Kidney (tissue), 13 donors: ENCODE measurements at regions not wholly inside any gene's neighbourhood (a gene's known extent, or its start where the extent isn't known, plus 50 kb on each side); places are given as distances from the start of the nearest gene placed in this dataset.

ENCODE experiments used
- DNase-seq, 5 donors: peaks; one replicate each; pipeline ENCODE4 v3.0.0-alpha.2; 2013 to 2020
- FAIRE-seq: peaks from 2 replicates; lab custom pipeline; 2012; peaks lifted over from hg19 to GRCh38; lab: Jason Lieb, UNC
- H3K27ac ChIP-seq, 2 donors: one replicate each; pipeline ENCODE4 v1.7.0; 2013; ENCODE audit warnings: low read depth in 2 of 2, low read length in 2 of 2, inconsistent platforms in 1 of 2
- H3K27me3 ChIP-seq: one replicate; pipeline ENCODE4 v1.7.1; 2013; ENCODE audit warnings: low read length, inconsistent platforms; ENCODE audit not compliant: control insufficient read depth, insufficient read depth
- H3K36me3 ChIP-seq, 3 donors: one replicate each; pipeline versions ENCODE4 v1.7.0 to v1.7.1; 2013; ENCODE audit warnings: low read length in 3 of 3, control low read depth in 1 of 3, inconsistent platforms in 1 of 3; ENCODE audit not compliant: insufficient read depth in 3 of 3, control insufficient read depth in 2 of 3
- H3K4me1 ChIP-seq, 3 donors: one replicate each; pipeline versions ENCODE4 v1.7.0 to v1.7.1; 2013; ENCODE audit warnings: low read length in 3 of 3, inconsistent platforms in 1 of 3, low read depth in 1 of 3; ENCODE audit not compliant: control insufficient read depth in 2 of 3, insufficient read depth in 2 of 3
- H3K4me3 ChIP-seq, 3 donors: one replicate each; pipeline versions ENCODE4 v1.7.0 to v1.8.1; 2013; ENCODE audit warnings: low read length in 3 of 3, control low read depth in 1 of 3, inconsistent platforms in 1 of 3
- H3K9ac ChIP-seq, 3 donors: one replicate each; pipeline versions ENCODE4 v1.7.0 to v1.7.1; 2013; ENCODE audit warnings: low read length in 3 of 3, control low read depth in 1 of 3, inconsistent platforms in 1 of 3
- H3K9me3 ChIP-seq, 3 donors: one replicate each; pipeline versions ENCODE4 v1.7.0 to v1.7.1; 2013; ENCODE audit warnings: low read length in 3 of 3, control low read depth in 1 of 3, inconsistent platforms in 1 of 3; ENCODE audit not compliant: control insufficient read depth in 2 of 3, insufficient read depth in 1 of 3
- intact Hi-C: fragments of 100-400 bp; cut with DNase I; formaldehyde crosslinking; loops from one replicate; pipeline ENCODE4 v1.11.1; 2022
- TF ChIP-seq, protein P1 (sequence below): IDR thresholded peaks from 3 replicates; pipeline ENCODE4 v1.5.1; 2012; ENCODE audit warnings: mild to moderate bottlenecking, moderate library complexity, borderline replicate concordance; ENCODE audit not compliant: insufficient read depth; ENCODE audit errors: extremely low read depth
- donor health status: control.
- donor health status: control.
- donor health status: control.
- donor health status: control.
- donor health status: control.
- donor health status: DM: yes; HTN: yes; CAD: no.
- donor health status: Normal renal cell carcinoma (clear cell type).

- intact Hi-C loops = no loop called here
- FAIRE-seq (no peak), DNase-seq (no peak)
- TF ChIP-seq, protein P1, sequence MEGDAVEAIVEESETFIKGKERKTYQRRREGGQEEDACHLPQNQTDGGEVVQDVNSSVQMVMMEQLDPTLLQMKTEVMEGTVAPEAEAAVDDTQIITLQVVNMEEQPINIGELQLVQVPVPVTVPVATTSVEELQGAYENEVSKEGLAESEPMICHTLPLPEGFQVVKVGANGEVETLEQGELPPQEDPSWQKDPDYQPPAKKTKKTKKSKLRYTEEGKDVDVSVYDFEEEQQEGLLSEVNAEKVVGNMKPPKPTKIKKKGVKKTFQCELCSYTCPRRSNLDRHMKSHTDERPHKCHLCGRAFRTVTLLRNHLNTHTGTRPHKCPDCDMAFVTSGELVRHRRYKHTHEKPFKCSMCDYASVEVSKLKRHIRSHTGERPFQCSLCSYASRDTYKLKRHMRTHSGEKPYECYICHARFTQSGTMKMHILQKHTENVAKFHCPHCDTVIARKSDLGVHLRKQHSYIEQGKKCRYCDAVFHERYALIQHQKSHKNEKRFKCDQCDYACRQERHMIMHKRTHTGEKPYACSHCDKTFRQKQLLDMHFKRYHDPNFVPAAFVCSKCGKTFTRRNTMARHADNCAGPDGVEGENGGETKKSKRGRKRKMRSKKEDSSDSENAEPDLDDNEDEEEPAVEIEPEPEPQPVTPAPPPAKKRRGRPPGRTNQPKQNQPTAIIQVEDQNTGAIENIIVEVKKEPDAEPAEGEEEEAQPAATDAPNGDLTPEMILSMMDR = no peak
- no peak overlapping the region for H3K9ac ChIP-seq
- no peak overlapping the region for H3K27ac ChIP-seq
- no peaks in the 10 kb centered on the region for H3K4me1 ChIP-seq
- no peaks in the 10 kb centered on the region for H3K9me3 ChIP-seq
- no peaks in the 10 kb centered on the region for H3K27me3 ChIP-seq
- H3K36me3 ChIP-seq = no peaks in the 10 kb centered on the region
- no peak overlapping the region for H3K4me3 ChIP-seq
Measured at GRCh38 chr1:183753464-183753891, 51.4 kb upstream of the RGL1 start.

DNA sequence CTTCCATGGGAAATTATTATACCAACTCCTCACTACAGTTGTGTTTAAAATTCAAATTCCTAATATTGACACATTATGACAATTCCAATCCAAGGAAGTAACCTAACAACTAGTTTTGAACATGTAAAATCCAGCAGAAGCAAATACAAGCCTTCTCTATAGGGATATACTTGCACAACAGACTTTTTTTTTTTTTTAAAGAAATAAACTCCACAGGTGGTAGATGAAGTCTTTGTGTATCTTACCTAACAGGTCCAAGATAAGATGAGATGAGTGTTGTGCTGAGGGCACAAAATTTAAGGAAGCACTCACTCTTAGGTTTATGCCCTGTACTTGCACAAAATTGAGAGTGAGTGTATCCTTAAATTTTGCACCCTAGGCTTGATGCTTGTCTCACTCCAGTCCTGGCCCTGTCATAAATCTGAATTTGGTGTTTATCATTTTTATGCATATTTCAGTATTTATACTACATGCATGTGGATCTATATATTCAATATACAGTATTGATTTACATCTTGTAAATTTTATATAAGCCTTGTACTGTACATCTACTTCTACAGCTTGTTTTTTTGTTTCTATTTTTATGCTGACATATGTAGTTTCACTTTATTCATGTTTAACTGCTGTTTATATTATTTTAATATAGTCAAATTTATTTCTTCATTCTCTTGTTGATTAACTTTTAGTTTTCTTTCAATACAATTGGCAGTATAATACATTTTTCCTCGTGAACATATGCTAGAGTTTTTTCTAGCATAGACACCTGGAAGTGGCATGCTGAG is 60.6 kb upstream of the RGL1 start:
- no peak overlapping the region for H3K4me3 ChIP-seq
- H3K27ac ChIP-seq = no peak overlapping the region
- FAIRE-seq = no peak
- H3K9ac ChIP-seq = no peak overlapping the region
- intact Hi-C loops = no loop called here
- H3K36me3 ChIP-seq = no peaks in the 10 kb centered on the region
- no peaks in the 10 kb centered on the region for H3K4me1 ChIP-seq
- no peak for DNase-seq
- no peaks in the 10 kb centered on the region for H3K27me3 ChIP-seq
- TF ChIP-seq, protein P1 = no peak
- no peaks in the 10 kb centered on the region for H3K9me3 ChIP-seq

GRCh38 chr1:183742355-183742754 is 62.6 kb upstream of the RGL1 start:
- intact Hi-C loops = no loop called here
- H3K9me3 ChIP-seq = no peaks in the 10 kb centered on the region
- no peak overlapping the region for H3K27ac ChIP-seq
- H3K4me3 ChIP-seq = no peak overlapping the region
- H3K9ac ChIP-seq = no peak overlapping the region
- no peaks in the 10 kb centered on the region for H3K27me3 ChIP-seq
- TF ChIP-seq, protein P1 = no peak
- FAIRE-seq (no peak), DNase-seq (no peak)
- H3K36me3 ChIP-seq = no peaks in the 10 kb centered on the region
- H3K4me1 ChIP-seq = peaks cover 0 to 3% (median 0%) of the 10 kb centered on the region in 3 donors
